HG02623 (cell line): ENCODE measurements at regions not wholly inside any gene's neighbourhood (a gene's known extent, or its start where the extent isn't known, plus 50 kb on each side); places are given as distances from the start of the nearest gene placed in this dataset.

Experiments used
- ATAC-seq: cut with Tn5 transposase; IDR thresholded peaks from one replicate; pipeline ENCODE4 v1.9.1; 2021; ENCODE audit warnings: moderate library complexity; ENCODE audit not compliant: unreplicated experiment

DNA sequence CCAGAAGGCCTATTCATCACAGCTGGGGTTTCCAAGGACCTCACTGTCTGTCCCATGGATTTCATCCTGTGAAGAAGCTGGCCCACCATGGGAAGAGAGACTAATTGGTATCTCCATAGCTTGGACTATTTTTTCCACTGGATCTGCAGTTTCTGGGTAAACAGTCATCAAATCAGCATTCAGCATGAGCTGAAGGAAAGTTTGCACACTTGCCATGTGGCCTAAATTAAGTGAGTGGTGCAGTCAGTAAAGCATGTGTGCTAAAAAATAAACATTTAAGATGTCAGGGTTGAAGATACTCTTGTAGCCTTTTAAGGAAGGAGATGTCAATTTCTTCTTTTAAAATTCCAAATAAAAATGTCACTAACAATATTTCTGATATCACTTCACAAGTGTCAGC lies 381.1 kb upstream of the ZMIZ1 start:
- no peak for ATAC-seq

DNA sequence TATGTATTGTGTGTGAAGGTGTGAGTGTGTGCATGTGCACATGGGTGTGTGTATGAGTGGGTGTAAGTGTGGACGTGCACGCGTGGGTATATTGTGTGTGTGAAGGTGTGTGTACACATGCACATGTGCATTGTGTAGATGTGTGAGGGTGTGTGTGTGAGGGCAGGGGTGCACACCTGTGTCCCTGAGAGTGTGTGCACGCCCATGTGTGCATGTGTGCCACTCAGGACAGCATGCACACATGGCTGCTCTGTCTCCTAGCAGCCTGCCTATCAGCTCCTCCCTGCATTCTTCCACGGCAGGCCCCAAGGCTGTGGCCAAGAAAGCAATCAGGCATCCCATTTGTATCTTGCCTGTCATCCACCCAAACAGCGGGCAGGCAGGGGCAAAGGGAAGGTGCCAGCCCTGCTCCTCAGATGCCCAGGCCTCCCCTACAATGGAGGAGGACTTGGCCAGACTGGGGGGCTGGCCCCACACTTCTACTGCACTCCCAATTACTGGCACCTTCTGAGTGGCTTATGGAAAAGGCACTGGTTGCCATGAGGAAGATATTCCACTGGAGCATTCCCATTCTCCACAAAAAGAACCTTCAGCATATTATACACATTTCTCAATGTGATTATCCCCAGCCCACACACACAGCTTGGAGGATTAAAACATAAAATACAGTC lies 380.4 kb upstream of the ZMIZ1 start:
- no peak for ATAC-seq

DNA sequence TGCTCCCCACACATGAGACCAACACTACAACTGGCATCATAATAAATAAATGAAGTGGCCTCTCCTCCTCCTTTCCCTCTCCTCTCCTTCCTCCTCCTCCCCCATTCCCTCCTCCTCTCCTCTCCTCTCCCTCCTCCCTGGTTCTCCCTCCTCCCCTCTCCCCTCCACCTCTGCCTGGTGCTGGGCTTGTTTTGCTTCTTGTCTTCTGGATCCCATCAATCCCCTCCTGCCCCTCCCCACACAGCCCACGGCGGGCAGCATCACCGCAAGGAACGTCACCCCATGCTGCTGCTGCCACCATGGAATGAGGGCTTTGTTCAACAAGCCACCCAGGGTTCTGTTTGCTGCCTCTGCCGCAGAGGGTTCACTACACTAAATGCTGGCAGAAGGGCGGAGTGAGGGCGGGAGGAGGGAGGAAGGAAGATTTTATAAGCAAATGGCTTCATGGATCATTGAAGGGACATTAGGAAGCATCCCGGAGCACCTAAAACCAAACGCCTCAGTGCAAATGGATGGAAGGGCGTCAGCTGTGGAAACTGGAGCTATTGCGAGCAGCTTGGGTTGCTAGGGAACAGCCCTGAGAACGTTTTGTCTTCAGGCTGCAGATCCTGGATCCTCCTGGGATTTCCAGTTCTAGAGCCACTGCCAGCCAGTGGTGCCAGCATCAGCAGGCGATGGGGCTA lies 379.7 kb upstream of the ZMIZ1 start:
- ATAC-seq, result no peak

DNA sequence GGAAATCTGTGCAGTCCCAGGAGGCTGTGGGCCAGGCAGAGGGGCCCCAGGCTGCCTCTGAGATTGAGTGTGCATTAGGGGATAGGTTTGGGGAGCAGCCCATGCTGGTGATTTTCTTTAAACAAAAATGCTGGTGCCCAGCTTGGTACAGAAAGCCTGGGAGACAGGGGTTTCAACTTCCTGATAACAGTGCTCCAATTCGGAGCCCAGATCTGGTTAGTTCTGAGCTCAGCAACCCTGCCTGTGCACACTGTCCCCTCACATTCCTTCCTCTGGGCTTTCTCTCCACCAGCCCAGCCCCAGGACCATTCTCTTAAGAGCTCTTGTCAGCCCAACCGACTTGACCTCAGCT lies 379.2 kb upstream of the ZMIZ1 start:
- ATAC-seq, result no peak

DNA sequence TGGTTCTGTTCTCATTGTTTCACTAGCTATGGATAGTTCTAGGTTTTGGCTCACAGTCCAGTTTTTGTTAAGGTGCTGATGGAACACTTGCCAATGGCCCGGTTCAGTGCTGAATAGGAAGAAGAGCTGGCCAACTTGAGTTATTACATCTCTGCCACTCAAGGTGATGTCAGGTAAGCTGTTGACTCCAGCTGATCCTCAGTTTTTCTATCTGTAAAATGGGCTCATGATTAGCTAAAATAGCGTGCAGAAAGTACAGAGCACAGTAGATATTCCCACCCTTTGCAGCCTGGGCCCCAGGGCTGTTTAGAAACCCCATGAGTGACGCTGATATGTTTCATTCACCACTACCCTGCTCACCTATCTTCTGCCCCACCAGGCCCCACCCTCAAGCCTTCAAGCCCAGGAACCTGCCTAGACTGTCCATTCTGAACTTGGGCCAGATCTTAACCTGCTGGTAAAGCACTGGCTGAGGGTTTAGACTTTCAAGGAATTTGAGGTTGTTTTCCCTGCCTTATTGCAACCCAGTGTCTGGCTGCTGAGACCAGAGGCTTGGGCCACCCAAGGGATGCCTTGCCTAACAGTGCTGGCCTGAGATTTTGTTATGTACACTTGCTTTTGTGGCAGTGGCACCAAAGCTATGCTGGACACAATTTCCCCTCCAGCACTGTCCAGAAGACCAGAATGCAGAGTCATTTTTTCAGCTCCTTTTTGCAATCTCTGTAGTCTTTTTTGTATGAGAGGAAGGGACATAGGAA lies 378.2 kb upstream of the ZMIZ1 start:
- ATAC-seq, result no peak

DNA sequence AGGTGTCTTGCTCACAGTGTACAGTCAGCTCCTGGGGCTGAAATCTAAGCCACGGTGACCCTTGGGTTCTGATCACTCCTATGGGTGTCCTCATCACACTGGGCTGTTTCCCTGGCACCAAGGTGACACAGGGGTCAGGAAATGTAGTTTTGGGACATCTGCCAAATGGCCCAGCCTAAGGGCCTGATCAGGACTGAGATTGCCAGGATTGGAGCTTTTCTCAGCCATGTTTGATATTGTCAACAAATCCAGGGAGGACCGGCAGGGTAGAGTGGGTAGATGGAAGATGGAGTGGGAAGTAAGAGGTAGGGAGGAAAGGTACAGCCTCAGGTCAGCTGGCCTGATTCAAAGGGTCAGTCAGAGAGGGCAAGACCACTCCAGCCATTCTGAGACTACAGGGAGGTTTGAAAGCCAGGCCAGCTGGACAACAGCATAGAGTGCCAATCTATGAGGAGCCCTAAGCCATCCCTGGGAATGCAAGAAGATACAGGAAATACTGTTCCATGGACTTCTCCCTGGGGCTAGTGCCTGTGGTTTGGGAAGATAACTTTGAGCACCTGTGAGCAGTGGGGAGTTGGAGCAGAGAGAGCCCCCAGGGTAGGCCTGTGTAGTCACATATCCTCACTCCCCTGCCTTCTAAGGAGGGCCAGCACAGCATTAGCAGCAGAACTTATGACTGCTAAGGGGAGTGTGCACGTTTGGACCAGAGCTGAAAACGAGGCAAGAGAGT lies 377.3 kb upstream of the ZMIZ1 start:
- ATAC-seq, result no peak

DNA sequence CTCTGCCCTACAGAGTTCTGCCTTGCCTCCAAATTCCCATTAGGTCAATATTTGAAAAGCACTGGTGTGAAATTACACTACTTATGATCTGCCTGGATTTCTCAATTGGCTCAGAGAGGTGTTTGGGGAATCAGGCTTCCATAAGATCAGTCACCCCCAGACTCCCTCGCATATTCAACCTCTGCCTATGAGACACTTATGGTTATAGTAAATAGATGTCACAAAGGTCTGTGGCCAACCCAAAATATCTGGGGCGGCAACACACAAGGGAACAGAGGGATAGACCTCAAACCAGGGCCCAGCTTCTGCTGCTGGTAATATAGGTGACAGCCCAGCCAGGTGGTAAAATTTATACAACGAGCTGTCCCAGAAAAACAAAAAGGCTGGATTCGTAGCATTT lies 376.7 kb upstream of the ZMIZ1 start:
- no peak for ATAC-seq

DNA sequence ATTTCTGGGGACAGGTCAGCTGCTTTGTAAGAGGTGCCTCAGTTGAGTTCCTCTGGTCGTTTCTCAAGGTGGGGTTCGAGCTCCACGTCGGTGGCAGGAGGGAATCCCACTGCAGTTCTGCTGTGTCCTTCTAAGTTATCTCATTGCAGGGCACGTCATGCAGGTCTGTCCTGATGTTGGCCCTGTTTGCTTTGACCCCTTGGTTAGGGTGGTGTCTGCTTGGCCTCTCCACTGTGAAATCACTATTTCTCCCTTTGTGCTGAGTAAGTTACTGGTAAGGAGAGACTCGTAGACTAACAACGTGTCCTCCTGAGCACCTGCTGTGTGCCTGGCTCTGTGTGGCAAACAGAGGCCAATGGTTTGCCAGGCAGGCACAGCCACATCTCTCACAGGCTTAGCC lies 372.9 kb upstream of the ZMIZ1 start:
- no peak for ATAC-seq

DNA sequence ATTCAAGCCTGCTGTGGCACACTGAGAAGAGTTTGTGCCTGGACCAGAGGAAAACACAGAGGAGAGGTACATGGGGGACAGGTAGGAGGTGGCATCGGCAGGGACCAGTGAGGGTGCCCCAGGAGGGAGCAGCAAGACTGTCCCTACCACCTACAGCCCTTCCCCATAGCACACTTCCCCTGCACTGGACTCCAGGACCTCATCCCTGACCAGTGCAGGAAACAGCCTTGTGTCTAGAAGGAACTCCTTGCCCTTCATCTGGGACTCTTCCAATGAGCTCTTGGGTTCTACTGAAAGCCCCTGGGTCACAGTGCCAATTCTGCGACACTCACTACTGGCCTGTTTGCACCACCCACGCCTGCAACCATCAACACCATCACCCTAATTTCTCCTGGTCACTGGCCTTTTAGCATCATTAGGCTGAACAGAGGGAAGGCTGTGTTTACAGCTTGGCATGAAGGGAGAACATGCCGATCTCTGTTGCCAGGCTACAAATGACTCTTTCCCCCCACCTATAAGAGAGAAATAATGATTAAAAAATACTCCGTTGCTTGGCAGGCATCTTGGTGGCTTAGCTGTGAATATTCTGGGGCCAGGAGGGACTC lies 371.9 kb upstream of the ZMIZ1 start:
- no peak for ATAC-seq

DNA sequence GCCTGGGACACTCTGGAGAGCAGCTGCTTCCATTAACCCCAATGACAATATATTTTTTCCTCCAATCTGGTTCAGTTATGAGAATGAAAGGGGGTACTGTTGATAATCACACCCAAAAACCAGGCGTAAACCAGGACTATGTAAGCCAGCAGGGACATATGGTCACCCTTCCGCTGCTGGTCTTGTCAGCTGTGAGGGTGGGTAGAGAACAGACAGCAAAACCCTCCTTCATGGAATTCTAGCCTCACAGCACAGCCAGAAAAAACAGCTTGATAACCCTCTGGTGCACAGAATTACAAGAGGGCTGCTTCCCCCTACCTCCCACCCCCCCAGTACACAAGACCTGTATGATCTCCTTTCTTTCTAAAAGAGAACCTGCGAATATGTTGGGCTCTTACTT lies 368.8 kb upstream of the ZMIZ1 start:
- no peak for ATAC-seq

DNA sequence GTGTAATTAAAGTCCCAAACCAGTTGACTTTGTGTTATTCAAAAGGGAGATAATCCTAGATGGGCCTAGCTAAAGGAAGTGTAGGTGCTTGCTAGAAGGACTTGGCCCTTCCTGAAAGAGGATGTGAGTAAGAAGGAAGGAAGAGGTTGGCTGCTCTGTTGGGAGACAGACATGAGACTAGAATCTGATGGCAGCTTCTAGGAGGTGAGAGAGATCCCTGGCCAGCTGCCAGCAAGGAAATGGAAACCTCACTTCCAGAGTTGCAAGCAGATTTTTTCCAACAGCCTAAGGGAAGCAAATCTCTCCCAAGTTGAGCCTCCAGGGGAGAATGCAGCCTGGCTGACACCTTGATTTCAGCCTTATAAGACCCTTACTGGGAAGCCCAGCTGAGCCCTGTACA lies 368.4 kb upstream of the ZMIZ1 start:
- no peak for ATAC-seq

DNA sequence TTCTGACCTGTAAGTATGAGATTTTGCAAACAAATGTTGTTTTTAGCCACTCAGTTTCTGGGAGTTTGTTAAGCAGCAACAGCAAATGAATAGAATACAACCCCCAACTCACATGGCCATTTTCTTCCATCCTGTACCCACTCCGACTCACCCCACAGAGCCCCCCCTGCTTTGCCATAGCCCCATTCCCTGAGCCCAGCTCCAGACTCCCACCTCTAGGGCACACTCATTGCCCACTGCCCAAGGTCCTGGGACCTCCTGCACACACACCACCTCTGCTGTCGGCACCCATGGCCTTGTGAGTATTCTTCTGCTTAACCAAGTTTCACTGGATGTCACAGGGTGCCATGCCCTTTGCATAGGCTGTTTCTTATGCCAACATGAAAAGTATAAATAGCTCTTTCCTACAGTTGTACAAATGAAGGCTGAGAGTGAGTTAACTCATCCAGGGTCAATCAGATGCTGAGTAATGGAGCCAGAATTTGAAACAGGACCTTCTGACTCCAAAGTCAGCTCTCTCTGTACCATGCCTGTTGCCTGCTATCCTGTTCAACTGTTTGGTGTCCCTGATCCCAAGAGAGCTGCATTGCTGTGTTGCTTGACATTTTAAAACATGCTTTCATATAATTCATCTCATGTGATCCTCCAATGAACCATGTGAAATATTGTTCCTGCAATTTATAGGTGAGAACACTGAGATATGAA lies 367.8 kb upstream of the ZMIZ1 start:
- ATAC-seq, result no peak

DNA sequence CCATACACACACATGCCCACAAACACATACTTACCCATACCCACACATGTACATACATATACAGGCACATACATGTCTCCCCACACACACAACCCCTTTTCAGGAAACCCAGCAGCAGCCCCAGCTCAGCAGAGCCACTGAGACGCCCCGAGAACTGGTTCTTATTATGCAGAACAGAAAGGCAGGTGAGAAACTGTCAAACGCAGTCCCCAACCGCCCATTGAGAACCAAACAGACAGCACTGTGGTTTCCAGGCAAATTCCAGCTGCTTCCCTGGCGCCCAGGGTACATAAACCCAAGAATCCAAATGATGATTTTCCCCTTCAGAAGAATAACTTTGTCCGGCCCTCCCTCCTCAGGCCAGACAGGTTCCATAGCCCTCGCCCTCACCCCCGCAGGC lies 366.6 kb upstream of the ZMIZ1 start:
- ATAC-seq, result no peak

DNA sequence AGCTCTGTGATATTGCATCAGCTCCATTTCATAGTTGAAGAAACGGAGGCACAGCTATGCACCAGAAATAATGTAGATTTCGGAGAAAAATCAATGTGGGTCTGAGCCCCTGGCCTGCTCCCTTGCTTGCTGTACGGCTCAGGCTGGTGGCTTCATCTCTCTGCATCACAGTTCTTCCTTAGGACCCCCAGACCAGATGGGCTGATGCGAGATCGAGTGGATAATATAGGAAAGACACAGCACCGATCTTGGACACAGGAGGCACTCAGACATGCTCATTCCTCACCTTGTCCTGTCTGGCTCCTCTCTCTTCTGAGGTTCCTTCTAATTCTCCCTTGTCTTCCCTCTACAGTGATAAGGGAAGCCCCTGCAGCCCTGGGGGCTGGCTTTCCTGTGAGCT lies 365.9 kb upstream of the ZMIZ1 start:
- ATAC-seq, result no peak

DNA sequence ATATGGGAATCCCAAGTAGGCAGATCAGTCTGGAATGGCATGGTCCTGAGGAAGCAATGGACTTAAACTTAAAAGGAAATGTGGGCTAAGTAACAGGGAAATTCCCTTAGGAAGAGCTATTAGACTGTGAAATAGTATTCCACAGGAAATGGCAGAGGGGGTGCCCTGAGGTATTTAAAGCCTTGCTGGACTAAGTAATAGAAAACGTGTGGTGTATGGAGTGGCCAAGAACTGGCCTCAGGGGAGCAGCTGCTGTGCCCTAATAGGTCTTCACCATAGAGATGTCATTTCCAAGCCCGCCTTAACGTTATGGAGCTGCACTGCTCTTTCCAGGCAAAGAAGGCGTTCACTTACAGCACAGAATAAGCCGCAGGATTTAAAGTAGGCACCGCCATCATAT lies 365.2 kb upstream of the ZMIZ1 start:
- ATAC-seq, result no peak

DNA sequence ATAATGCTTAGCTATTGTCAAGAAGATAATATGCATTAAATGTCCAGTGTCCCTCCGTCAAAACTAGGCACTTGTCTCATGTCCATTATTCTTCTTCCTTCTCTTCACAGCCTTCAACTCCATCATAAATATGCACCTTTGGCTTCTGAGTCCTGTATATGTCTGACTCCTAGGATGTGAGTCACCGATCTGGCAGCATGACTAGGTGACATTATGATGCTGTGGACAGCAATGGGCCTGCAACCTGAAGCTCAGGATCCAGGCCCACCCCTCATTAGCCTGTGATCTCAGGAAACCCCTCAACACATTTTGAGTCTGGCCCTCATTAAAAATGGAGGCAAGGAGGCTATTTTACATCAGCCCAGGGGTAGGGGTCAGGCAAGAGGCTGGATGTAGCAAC lies 362.5 kb upstream of the ZMIZ1 start:
- ATAC-seq, result no peak

DNA sequence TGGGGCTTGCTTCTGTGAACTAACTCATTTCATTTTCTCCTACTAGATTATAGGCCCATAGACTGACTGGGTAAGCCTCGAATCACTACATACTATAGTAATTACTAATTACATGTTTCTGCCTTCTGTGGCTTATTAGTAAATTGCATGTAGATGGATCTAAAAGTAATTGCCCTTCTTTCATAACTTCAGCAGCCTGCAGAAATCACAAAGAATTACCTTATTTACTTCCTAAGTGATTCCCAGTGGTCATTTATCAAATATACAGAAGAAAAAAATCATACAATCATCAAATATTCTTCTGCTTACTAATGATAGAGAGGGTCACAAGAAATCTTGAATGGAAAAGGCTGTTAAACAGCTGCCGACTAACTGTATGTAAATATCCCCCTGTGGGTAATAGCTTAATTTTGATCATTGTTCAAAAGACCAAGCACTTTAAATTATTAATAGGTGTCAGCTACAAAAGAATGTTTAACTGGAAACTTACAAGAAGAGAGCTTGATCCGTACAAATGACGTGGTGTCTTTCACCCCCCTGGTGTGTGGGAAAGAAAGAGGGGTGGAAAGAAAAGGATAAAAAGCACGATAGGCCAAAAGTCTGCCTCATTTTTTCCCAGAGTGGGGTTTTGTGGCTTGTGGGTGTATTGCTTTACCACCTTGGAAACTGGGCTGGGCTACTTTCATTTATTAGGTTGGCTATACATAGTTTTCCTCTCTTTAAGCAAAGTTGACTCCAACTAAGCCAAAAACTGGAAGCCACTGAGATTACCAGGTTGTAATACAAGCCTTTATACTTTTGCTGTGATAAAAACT lies 361.8 kb upstream of the ZMIZ1 start:
- no peak for ATAC-seq

DNA sequence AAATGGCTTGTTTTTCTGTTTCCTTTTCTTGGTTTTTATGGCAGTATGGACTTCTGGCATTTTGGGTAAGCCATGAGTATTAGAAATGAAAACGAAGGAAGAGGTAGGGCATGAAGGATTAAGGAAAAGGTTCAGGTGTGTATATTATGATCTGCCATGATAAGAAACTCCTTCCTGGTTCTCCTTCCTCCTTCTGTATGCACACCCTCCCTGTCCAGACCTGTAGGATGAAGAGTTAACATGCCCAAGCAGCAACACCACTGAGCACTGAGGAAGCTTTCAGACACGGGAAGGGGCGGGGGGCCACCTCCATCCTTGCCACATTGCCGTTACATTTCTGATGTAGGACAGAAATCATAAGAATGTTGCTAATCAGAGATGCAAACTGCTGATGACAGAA lies 361.0 kb upstream of the ZMIZ1 start:
- ATAC-seq, result no peak

DNA sequence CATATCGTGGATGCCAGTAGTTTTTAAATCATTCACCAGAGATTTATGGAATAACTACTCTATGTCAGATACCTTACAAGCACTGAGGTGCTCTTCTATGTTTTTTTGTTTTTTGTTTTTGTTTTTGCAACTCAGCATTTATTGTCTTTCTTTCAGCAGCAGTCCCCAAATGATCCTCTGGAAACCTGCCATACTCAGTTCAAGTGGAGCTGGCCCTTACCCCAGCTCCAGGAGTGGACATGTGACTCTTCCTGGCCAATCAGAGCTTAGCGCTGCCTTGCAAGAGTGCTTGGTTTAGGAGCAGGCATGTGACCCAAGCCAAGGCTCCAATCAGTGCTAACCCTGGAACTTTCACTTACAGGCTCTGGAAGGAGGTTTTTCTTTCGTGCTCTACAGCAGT lies 356.6 kb upstream of the ZMIZ1 start:
- ATAC-seq, result no peak

DNA sequence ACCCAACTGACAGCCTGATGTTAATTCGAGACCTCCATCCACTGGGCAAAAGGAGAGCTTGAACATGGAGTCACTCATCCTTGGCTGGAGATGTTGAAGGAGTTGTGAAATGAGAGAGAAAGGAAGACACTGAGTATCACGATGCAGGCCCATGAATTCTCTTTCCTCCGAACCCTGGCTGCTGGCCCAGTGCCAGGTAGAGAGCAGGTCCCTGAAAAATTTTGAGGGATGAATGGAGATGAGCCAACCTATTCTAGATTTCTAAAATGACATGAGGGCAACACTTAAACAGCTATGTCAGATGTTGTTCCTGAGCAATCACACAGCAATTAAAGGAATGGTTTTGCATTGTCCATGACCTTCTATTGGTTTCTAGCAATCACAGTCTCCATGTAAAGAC lies 355.1 kb upstream of the ZMIZ1 start:
- ATAC-seq, result no peak
